NCI-H226 (cell line): ENCODE measurements at regions not wholly inside any gene's neighbourhood (a gene's known extent, or its start where the extent isn't known, plus 50 kb on each side); places are given as distances from the start of the nearest gene placed in this dataset.

Experiments used
- DNase-seq: peaks from one replicate; pipeline ENCODE4 v3.0.0-alpha.2; 2015

- no peak for DNase-seq
Observed at GRCh38 chr4:141783770-141784169, 147.4 kb downstream of the IL15 start.

DNA sequence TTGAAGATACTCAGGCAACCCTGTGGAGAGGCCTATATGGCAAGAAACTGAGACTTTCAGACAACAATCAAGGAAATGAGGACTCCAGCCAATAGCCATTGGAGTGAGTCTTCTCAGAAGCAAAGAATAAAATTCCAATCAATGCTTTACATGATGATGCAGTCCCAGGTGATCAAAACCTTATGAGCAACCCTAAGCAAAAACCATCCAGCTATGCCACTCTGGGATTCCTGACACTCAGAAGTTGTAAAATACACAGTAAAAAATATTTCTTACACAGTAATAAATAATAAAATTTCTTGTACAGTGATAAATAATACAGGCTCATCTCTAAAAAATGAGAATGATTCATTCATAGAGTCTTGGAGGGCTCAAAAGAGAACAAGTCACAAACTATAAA, 150.6 kb downstream of the IL15 start:
- no peak for DNase-seq

- peak; percentile 89 for DNase-seq
Observed at GRCh38 chr4:141788169-141788915, 152.0 kb downstream of the IL15 start.

- no peak for DNase-seq
Observed at GRCh38 chr4:141789716-141790115, 153.3 kb downstream of the IL15 start.

- no peak for DNase-seq
Observed at GRCh38 chr4:141792164-141792563, 155.8 kb downstream of the IL15 start.

DNA sequence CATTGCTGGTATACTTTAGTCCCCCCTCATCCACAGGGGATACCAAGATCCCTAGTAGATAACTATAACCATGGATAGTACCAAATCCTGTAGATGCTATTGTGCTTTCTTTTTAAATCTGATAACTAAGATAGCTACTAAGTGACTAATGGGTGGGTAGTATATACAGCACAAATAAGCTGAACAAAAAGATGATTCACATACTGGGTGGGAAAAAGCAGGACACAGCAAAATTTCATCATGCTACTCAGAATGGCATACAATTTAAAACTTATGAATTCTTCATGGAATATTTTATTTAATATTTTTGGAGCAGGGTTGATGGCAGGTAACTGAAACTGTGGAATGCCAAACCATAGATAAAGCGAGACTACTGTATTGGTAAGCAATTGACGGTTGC, 161.6 kb downstream of the IL15 start:
- DNase-seq: no peak

DNA sequence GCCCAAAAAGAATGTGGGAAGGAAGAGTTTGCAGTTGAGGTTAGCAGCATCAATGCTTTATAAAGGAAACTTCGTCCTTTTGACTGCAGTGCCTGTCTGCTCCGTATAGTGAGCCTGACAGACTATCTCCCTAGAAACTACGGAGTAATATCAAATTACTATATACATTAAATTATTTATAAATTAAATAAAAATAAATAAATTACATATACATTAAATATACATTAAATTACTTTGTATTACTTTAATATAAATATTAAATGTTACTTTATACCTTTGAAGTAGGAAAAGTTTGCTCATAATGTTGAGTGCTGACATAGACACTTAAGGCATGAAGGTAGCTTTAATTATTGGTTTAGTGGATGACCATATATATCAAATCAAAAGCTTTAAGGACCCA, 165.2 kb downstream of the IL15 start:
- DNase-seq: no peak

DNA sequence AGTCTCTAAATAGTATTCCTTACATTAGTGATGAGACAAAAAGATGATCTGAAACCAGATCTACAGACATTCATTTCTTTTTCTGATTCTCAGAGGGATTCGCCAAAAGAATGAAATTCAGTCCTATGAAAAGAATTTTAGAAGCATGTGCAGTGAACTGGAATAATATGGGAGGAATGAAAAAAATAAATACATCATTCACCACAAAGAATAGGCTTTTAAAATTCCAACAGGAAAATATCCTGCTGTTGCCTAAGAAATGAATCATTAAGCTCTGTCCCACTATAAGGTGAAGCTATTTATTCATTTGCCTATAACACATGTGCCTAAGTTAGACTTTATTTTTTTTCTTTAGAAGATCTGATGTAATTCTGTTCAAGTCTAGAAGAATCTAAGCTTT, 165.9 kb downstream of the IL15 start:
- peak; percentile 58 for DNase-seq

DNA sequence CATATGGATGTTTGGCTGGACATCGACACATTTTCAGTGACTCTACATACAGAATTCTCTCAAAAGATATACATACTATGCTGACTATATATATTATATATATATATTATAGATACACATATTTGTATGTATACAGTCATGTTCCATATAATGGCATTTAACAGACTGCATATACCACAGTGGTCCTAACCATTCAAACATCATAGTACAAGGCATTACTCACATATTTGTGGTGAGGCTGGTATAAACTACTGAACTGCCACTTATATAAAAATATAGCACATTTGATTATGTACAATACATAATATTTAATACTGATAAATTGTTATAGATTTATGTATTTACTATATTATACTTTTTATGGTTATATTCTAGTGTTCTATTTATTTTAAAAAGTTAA, 168.5 kb downstream of the IL15 start:
- no peak for DNase-seq

DNA sequence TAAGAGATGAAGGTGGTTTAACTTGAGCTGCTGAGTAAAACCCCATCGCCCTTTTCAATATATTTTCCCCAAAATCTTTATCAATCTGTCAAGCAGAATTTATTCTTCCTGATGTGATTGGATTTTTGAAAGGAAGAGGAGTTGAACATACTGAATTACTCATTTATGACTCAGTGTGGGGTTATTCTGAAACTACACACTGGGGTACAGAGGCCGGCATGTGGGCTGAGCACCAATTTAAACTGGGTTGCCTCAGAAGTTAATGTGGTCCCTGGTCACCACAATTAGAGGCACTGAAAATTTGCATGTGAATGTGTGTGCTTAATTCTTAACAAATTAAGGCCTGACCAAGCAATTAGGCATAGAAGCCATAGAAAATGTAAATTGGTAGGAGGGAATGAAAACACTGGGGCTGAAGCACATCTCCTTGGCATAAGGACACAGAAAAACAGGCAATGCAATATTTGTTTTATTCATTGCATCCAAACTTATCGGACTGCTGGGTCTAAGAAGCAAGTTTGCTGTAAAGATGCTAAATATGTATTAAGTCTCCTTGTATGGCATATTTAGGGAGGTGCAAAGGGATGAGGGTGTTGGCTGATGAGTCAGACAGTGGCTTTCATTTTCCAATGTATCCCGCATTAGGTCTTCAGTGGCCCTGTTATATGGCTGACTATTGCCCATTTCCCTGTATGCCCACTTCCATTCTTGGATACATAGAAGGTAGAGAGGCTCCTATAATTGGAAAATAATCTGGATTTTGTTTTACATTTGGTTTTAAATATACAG, 170.9 kb downstream of the IL15 start:
- DNase-seq: peak; percentile 19

- peak; percentile 35 for DNase-seq
Observed at GRCh38 chr4:141810038-141810711, 173.8 kb downstream of the IL15 start.

DNA sequence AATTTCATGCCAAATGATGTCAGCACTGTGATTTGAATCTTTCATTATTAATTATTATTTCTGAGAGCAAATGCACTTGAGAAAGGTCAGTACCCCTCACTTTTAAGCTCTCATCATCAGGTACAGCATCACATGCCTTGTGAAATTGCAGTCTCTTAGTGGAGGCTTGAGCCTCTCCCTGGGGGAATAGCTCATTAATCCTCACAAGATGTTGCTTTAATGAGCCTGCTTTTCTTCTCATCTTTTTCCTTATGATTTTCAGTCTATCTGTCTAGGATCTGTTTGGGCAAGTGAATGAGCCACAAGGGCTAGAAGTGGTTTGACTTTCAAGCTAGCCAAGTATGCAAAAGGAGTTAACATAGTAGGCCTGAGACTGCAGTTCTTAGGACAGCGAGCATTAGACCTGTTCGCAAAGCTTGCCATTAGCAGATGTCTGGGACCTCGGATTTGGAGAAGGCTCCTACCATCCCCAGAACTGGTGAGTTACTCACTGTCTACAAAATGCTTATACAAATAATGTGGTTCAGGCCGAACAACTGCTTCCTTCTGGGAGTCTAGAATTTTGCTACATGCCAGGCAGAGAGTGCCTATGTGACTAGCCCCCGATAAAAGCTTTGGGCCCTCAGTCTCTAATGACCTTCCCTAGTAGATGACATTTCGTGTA, 174.5 kb downstream of the IL15 start:
- no peak for DNase-seq

DNA sequence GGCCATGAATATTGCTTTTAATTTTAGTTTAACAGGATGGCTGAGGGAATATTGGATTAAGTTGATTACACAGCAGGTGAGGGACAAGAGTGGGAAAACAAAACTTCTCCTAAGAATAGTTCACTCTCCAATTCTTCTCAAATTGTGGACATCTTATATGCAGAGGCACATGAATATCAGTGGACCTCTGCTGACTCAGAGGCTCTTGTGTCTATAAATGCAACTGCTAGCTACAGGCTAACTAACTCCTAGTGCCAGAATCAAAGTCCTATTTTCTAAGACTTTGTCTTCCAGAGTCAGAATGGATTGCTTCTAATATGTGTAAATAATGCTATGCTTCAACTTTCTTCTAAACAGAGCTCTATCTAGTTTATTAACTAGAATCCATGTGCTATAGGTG, 175.8 kb downstream of the IL15 start:
- no peak for DNase-seq

DNA sequence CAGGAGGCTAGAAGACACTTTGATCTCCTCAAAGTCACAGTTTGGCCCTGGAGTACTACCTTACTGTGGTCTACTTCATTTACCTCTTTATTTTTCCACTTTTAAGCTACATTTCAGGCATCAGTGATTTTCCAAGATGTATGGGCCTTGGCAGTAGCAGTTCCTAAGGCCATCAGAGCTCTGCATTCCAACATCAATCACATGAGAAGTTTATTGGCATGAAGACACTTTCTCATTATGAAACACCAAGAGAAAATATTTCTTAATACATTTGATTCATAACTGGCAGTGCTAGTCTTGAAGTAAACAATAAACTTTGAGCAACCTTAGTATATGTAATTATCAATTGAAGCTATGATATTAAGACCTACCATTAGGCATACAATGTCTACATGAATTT, 178.1 kb downstream of the IL15 start:
- DNase-seq: no peak

GRCh38 chr4:141815646-141816045, 179.3 kb downstream of the IL15 start:
- DNase-seq: no peak

- peak; percentile 49 for DNase-seq
Observed at GRCh38 chr4:141826260-141826659, 189.9 kb downstream of the IL15 start.

DNA sequence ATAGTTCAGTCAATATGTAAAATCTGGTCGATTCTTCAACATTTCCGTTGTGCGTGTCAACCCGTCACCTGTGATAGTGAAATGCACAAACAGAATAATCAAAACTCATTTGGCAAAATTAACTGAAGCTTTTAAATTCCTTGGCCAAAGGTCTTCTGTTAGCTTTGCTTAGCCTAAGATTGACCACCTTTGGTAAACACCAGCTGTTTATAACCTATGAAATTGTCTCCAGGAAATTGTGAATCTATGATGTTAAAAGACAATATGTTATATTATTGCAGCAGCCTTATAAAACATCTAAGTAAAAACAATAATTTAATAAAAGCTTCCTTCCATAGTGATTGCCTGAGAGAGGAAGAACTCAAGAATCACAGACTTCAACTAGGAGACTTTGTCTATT, 196.8 kb downstream of the IL15 start:
- DNase-seq: no peak

DNA sequence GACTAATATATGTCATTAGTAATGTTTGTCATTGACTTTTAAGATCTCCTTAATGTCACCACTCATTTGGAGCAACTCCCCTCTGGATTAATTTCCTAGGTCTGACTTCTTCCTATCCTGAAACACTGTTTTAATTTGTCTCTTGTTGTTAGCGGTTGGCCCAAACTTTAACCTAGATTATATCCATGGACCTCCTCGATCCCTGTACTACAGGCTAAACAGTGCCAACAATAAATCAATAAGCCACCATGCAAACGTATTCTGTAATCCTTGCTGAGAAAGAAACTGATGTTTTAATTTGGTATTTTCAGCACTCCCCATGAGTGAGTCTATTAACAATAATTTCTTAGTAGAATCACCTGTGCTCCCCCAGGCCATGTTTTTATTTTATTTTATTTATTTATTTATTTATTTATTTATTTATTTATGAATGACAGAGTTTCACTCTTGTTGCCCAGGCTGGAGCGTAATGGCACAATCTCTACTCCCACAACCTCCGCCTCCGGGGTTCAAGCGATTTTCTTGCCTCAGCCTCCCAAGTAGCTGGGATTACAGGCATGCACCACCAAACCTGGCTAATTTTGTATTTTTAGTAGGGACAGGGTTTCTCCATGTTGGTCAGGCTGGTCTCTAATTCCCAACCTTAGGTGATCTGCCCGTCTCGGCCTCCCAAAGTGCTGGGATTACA, 204.1 kb downstream of the IL15 start:
- no peak for DNase-seq

DNA sequence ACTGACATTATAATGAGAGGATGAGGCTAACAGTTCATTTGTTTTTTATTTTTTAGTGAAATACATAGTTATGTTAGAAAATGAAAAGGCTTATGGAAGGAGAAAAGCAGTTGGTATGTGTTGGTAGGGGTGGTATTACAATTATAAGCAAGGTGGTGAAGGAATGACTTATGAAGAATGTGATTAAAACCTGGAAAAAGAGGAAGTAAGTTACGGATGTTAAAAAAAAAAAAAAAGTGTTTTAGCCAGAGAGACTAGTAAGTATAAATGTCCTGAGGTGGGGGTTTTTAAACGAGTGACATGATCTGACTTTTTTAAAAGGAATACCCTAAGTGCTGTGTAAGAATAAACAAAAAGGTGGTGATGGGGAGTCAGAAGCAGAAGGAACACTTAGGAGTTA, 206.8 kb downstream of the IL15 start:
- no peak for DNase-seq

DNA sequence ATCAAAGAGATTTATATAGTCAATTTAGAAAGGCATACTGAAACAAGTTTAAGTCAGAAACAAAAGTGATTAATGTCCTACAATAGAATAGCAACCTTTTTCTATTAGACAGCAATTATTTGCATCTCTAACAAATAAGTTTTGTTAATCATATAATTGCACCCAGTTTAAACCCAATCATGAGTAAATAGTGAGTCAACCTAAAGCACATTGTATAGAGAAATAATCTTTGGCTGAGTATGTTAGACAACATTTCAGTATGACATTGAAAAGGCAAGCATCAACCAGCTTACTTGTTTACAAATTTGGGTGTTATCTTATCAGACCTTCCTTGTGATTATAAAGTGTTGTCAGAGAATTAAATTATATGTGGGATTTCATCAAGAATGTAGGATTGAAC, 209.5 kb downstream of the IL15 start:
- DNase-seq: no peak

GRCh38 chr4:141849367-141849766, 213.0 kb downstream of the IL15 start:
- no peak for DNase-seq

GRCh38 chr4:141849778-141850177, 213.4 kb downstream of the IL15 start:
- no peak for DNase-seq
